T-helper 2 cell treated with Interferon-gamma antibody and Interleukin-4, amounts not matched to agents 5 μg/mL and 100 μg/mL, for 36 hours (primary cell): ENCODE measurements at regions not wholly inside any gene's neighbourhood (a gene's known extent, or its start where the extent isn't known, plus 50 kb on each side); places are given as distances from the start of the nearest gene placed in this dataset.

Experiments
- DNase-seq: peaks from one replicate; pipeline ENCODE4 v3.0.0; 2021; ENCODE audit warnings: low spot score
- H3K27ac Mint-ChIP-seq: one replicate; pipeline ENCODE4 v1.8.0; 2021; ENCODE audit warnings: mild to moderate bottlenecking, mixed read lengths
- H3K27me3 Mint-ChIP-seq: one replicate; pipeline ENCODE4 v1.8.0; 2021; ENCODE audit warnings: low read depth, mixed read lengths
- H3K36me3 Mint-ChIP-seq: one replicate; pipeline ENCODE4 v1.8.0; 2021; ENCODE audit warnings: low read depth, mixed read lengths
- H3K4me1 Mint-ChIP-seq: one replicate; pipeline ENCODE4 v1.8.0; 2021; ENCODE audit warnings: low read depth, mixed read lengths
- H3K4me3 Mint-ChIP-seq: one replicate; pipeline ENCODE4 v1.8.0; 2022; ENCODE audit warnings: mild to moderate bottlenecking, moderate library complexity, mixed read lengths
- H3K9me3 Mint-ChIP-seq: one replicate; pipeline ENCODE4 v1.8.0; 2021; ENCODE audit warnings: mixed read lengths

DNA sequence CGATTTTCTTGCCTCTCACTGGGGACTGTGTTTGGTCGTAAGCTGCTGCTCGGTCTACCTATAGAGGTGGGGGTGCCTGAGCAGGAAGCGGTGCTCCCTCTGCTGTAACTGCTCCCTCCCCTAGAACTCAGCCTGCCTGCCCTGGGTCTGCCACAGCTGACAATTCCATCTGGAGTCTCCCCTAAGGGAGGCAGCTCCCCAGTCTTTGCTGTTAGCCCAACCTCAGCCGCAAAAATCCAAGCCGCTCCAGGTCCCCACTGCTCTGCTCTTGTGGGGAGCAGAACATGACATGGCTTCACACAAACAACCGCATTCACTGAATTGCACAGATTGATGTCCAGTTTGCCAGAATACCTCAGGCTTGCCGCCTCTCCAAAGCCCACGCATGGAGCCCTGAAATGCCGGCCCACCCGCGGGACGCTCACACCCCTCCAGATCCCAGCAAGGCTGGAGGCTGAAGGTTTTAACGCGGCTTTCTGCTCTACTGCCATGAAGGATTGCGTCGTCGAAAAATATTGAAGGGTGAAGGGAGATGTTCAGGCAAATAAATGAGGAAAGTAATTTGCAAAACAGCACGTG, 221.5 kb upstream of the FOXF1 start:
- Mint-ChIP-seq H3K4me3 (no peak overlapping the region), H3K4me1 (no peaks in the 10 kb centered on the region), H3K9me3 (no peaks in the 10 kb centered on the region), H3K27me3 (peaks cover 69% of the 10 kb centered on the region), H3K27ac (no peak overlapping the region), H3K36me3 (no peaks in the 10 kb centered on the region)
- DNase-seq: no peak

DNA sequence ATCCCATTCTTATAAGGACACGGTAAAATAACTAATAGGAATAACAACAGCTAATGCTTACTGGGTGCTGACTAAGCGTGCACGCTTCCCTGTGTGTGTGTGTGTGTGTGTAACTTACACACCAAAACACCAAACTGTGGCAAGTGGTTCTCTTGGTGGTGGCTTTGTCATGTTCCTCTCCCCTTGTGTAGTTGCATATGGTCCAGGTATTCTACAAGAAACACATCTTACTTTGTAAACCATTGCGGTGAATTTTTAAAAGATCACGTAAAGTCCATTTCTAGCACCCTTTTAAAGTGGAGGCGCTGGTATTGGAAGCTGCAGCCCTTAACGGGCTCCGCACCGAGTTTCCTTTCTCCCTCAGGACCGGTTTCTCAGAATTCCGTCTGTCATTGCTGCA, 221.0 kb upstream of the FOXF1 start:
- no peaks in the 10 kb centered on the region for H3K9me3 Mint-ChIP-seq
- no peaks in the 10 kb centered on the region for H3K36me3 Mint-ChIP-seq
- no peak overlapping the region for H3K4me3 Mint-ChIP-seq
- no peak overlapping the region for H3K27ac Mint-ChIP-seq
- no peaks in the 10 kb centered on the region for H3K4me1 Mint-ChIP-seq
- H3K27me3 Mint-ChIP-seq: peaks cover 69% of the 10 kb centered on the region
- DNase-seq: no peak

DNA sequence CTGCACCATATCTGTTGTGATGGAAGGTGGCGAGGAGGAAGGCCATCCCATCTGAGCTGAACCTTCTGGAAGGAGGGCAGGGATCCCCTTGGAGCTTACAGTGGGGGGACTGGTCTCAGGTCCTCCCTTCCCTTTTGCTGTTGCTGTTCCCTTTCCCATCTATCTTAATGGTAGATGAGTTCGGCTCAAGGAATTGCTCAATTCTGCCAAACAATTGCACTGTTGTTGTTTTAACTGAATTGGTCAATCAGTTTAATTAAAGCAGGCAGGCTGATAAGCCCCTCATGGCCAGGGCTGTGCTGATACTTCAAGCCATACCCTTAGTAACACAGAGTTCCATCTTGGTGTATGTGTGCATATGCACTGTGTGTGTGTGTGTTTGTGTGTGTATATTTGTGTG, 220.4 kb upstream of the FOXF1 start:
- H3K27ac Mint-ChIP-seq: no peak overlapping the region
- H3K4me3 Mint-ChIP-seq: no peak overlapping the region
- DNase-seq: no peak
- no peaks in the 10 kb centered on the region for H3K4me1 Mint-ChIP-seq
- H3K9me3 Mint-ChIP-seq: no peaks in the 10 kb centered on the region
- peaks cover 66% of the 10 kb centered on the region for H3K27me3 Mint-ChIP-seq
- no peaks in the 10 kb centered on the region for H3K36me3 Mint-ChIP-seq

DNA sequence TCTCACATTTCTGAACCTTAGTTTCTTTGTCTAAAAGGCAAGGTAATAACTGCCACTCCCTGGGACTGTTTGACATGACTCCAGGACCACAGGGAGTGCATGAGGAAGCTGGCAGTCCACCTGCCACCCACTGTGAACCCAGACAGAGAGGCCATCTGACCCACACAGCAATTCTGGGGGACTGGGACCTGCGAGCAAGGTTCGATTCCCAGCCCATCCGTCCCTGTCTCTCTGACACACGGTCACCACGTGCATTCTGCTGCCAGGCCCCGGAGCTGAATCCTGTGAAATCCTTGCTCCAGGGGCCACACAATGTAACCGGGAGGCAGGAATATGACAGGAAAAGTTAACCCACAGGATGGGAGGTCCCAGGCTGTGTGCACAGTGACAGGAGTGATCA, 218.8 kb upstream of the FOXF1 start:
- Mint-ChIP-seq H3K36me3 (no peaks in the 10 kb centered on the region), H3K27ac (no peak overlapping the region), H3K9me3 (no peaks in the 10 kb centered on the region), H3K4me3 (no peak overlapping the region), H3K4me1 (no peaks in the 10 kb centered on the region), H3K27me3 (peaks cover 63% of the 10 kb centered on the region)
- no peak for DNase-seq

DNA sequence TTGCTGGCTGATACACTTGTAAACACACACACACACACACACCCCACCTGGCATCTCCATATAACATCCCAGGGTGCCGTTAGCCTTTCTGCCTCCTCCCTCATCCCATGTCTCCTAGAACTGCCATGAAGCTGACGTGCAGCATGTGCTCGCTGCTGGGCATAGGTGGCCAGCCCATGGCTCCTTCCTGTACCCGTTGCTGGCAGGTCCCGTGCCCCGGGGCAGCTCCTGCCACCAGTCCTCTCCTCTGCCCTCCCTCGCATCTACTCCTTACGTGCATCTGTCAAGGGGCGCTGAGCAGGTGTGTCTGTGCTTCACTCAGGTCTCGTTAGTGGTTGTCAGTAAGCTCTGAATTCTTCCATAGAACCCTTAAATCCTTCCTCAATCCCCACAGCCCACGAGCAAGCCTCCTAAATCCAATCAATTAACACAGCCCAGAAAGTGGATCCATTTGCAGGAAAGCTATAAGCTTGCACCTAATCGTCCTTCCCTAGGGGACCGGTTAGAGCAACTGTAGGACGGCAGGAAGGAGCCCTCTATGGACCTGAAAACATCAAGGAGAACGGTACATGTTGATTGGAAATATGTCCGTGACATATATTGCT, 218.1 kb upstream of the FOXF1 start:
- Mint-ChIP-seq H3K27me3 (peaks cover 66% of the 10 kb centered on the region), H3K4me1 (no peaks in the 10 kb centered on the region), H3K36me3 (no peaks in the 10 kb centered on the region), H3K27ac (no peak overlapping the region), H3K4me3 (no peak overlapping the region), H3K9me3 (no peaks in the 10 kb centered on the region)
- no peak for DNase-seq

DNA sequence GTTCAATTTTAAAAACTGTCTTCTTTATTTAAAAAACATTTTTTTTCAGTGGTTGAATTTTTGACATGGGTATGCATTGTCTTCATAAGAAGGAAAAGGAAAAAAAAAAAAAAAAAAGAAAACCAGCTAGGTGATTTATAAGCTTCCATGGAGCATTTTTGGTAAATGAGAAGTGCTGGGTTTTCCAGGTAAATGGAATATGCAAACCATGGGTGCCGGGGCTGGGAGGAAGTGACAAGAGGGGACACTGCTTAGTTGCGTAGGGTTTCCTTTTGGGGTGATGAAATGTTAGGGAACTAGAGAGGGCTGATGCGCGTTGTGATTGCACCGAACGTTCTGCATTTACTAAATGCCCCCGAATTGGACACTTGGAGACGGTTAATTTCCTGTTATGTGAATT, 217.4 kb upstream of the FOXF1 start:
- no peaks in the 10 kb centered on the region for H3K36me3 Mint-ChIP-seq
- H3K27ac Mint-ChIP-seq: no peak overlapping the region
- H3K4me3 Mint-ChIP-seq: no peak overlapping the region
- H3K9me3 Mint-ChIP-seq: no peaks in the 10 kb centered on the region
- no peak for DNase-seq
- peaks cover 66% of the 10 kb centered on the region for H3K27me3 Mint-ChIP-seq
- H3K4me1 Mint-ChIP-seq: no peaks in the 10 kb centered on the region

DNA sequence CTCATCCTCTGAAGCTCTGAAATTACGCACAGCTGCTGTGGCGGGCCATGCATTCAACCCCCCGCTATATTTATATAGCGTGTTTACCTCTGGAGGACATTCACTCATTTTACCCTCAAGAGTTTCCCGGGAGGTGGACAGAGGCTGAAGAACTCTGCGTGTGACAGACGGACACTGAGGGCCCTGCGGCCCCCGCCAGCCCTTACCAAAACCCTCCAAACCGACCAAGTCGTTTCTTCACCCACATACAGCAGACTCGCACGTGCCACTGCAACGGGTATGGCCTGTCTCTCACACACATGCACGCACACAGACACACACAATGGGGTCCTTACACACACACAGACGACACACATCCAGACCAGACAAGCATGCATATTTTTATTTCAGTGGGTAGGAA, 216.4 kb upstream of the FOXF1 start:
- Mint-ChIP-seq H3K4me1 (no peaks in the 10 kb centered on the region), H3K9me3 (no peaks in the 10 kb centered on the region), H3K27me3 (peaks cover 66% of the 10 kb centered on the region), H3K27ac (no peak overlapping the region), H3K36me3 (no peaks in the 10 kb centered on the region), H3K4me3 (no peak overlapping the region)
- DNase-seq: no peak

DNA sequence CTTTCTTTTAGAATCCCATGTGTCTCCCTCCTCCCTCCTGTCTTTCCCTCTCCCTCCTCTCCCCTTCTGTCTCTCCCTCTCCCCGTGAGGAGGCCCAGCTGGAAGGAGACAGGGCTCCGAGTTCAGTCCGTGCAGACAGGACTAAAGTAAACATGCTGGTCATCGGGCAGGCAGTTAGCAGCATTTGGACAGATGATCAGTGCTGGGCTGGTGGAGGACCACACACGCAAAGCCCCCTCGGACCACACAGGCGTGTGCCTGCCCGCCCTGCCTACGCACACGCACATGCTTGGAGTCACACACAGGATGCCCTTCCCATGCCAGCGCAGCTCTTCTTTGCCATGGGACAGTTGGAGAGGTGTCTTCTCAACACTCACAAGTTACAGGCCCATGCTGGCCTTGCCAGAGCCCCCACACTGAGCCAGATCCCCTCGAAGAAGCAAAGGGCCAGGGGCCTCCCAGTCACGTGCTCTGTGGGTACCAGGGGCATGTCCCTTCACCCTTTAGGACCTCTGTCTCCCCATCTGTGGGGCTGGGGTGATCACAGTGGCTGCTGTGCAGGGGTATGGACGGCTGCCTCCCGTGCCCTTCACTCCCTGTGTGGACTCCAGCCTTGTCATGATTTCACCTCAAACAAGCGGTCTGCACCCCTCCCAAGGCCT, 215.7 kb upstream of the FOXF1 start:
- Mint-ChIP-seq H3K4me1 (no peaks in the 10 kb centered on the region), H3K4me3 (no peak overlapping the region), H3K27ac (no peak overlapping the region), H3K27me3 (peaks cover 63% of the 10 kb centered on the region), H3K36me3 (no peaks in the 10 kb centered on the region), H3K9me3 (no peaks in the 10 kb centered on the region)
- no peak for DNase-seq

DNA sequence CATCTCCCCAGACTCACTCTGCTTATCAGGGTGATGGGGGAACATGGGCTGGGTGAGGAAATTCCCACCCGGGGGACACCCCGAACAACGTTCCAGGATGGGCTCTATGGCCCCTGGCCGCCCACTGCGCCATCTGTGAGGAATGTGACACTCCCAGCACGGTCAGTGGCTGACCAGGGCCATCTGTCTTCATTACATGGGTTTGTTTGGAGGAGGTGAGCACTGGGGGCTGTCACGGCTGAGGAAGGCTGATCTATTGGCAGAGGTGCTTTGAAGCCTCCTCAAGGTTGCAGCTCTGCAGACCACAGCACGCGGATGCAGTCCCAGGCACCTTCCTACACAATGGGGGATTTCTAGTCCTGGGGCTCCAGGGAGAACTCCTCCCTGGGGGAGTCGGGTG, 214.1 kb upstream of the FOXF1 start:
- Mint-ChIP-seq H3K9me3 (no peaks in the 10 kb centered on the region), H3K4me1 (no peaks in the 10 kb centered on the region), H3K4me3 (no peak overlapping the region), H3K27ac (no peak overlapping the region), H3K27me3 (peaks cover 61% of the 10 kb centered on the region), H3K36me3 (no peaks in the 10 kb centered on the region)
- DNase-seq: no peak

DNA sequence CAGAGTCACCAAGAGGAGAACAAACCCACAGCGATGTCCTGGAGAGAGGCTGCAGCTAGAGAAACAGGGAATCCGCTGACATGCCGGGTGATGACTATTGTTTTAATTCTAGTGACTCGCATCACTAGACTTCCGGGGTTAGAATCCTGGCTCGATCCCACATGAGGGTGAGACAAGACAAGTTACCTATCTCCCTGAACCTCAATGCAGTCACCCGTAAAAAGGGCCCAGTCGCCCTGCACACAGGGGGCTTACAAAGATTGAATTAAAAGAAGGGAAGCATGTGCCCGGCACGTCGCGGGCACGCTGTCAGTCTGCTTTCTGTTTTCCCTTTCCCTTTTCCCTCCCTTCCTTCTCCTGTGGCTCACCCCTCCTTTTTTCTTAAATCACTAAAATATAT, 212.9 kb upstream of the FOXF1 start:
- H3K9me3 Mint-ChIP-seq: no peaks in the 10 kb centered on the region

DNA sequence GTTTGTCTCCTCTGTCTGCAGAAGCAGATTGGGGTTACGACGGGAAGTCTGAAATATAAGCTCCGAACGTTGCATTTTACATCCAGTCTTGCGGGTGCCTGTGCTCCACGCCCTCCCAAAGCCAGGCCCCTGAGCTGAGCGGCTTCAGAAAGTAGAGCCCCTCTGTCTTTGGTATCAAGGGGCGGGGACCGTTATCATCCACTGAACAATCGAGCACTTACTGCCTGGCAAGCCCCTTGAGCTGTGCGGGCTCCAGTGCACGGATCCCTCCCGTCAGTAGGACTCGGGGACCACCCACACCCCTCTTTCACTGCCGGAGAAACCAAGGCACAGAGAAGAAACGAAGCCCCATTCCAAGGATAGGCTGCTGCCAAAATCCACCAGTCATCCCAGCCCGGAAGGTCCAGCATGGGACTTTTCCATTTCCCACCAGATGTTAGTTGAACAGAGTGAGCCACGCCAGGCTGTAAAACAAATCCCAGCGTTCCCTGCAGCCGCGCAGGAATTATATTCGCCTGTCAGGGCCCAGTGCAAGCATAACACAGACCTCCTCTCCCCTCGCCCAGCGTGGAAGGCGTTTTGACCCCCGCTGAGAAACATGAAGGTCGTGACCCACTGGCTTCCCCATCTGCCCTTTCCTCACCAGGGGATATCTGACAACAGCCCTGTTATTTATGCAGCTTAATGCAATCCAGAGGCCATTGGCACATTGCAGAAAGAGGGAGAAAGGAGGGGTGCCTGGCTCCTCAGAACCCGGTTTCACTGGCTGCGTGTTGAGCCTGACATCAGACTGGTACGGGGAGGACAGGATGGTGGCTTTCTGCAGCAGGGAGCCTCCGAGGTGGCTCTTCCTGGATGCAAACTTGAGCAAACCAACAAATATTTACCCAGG, 212.2 kb upstream of the FOXF1 start:
- Mint-ChIP-seq H3K36me3 (no peaks in the 10 kb centered on the region), H3K27me3 (peaks cover 64% of the 10 kb centered on the region), H3K27ac (no peak overlapping the region), H3K4me1 (no peaks in the 10 kb centered on the region), H3K9me3 (no peaks in the 10 kb centered on the region), H3K4me3 (no peak overlapping the region)
- no peak for DNase-seq

More for the DNA sequence above, 212.9 kb upstream of the FOXF1 start:
- H3K4me1 Mint-ChIP-seq: no peaks in the 10 kb centered on the region
- no peak overlapping the region for H3K4me3 Mint-ChIP-seq
- H3K36me3 Mint-ChIP-seq: no peaks in the 10 kb centered on the region
- H3K27ac Mint-ChIP-seq: no peak overlapping the region
- no peak for DNase-seq
- H3K27me3 Mint-ChIP-seq: peaks cover 65% of the 10 kb centered on the region

DNA sequence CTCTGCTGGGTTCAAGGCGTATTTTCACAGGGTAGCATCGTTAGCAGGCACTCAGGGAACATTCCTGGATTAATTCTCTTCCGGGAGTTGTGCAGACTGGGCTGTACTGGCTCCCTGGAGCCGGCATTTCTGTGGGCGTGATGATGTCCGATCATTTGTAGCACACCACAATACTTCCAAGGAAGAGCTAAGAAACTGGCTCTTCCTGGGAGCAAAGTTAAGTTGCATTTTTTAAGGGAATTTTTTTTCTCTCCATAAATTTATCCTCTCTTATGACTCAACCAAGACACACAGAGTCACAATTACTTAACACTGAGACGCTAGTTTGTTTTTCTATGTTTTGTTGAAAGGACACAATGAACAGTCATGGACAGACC, 211.6 kb upstream of the FOXF1 start:
- no peak overlapping the region for H3K4me3 Mint-ChIP-seq
- no peaks in the 10 kb centered on the region for H3K36me3 Mint-ChIP-seq
- no peak overlapping the region for H3K27ac Mint-ChIP-seq
- peaks cover 61% of the 10 kb centered on the region for H3K27me3 Mint-ChIP-seq
- H3K4me1 Mint-ChIP-seq: no peaks in the 10 kb centered on the region
- DNase-seq: no peak
- no peaks in the 10 kb centered on the region for H3K9me3 Mint-ChIP-seq

DNA sequence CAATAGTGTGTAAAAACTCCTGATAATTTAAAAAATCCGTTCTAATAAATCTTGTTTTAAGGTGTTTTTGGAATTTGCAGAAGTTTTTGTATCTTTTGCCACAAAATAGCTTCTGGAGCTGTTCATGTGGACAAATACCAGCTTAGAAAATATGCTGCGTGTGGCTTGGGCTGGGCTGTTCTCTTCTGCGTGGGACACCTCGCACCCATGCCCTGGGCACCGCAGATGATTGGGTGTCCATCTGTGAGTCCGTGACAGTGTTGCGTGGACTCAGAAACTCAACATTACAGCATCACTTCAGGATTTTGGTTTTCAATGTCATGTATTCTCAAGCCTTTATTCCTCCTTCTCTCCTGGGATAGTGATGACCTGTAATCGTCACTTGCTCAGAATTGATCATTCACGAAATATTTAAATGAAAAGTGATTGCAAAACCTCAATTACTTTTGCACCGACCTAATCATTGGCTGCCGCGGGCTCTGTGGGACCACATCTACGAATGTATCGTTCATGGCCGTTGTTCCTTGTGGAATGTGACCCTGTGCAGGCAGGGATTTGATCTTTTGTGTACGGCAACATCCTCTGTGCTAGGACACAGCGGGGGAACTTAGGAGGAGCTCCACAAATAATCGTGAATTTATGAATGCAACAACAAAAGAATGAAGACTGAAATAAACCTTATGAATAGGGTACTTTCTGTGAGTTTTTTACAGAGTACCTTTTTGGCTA, 210.3 kb upstream of the FOXF1 start:
- H3K4me3 Mint-ChIP-seq: no peak overlapping the region
- no peaks in the 10 kb centered on the region for H3K4me1 Mint-ChIP-seq
- H3K9me3 Mint-ChIP-seq: no peaks in the 10 kb centered on the region
- H3K27me3 Mint-ChIP-seq: peaks cover 61% of the 10 kb centered on the region
- no peak for DNase-seq
- H3K36me3 Mint-ChIP-seq: no peaks in the 10 kb centered on the region
- no peak overlapping the region for H3K27ac Mint-ChIP-seq
